Suprapubic skin (tissue), 4 donors: ENCODE measurements at regions not wholly inside any gene's neighbourhood (a gene's known extent, or its start where the extent isn't known, plus 50 kb on each side); places are given as distances from the start of the nearest gene placed in this dataset.

Source experiments
- DNase-seq, 2 donors: peaks; one replicate each; pipeline ENCODE4 v3.0.0-alpha.2; 2019; ENCODE audit warnings: low spot score in 2 of 2
- H3K27ac ChIP-seq: fragments of 200-600 bp; sonication (generic); one replicate; pipeline ENCODE4 v1.5.1; 2019
- H3K27me3 ChIP-seq: fragments of 200-600 bp; sonication (generic); one replicate; pipeline ENCODE4 v1.5.1; 2019
- H3K36me3 ChIP-seq: fragments of 200-600 bp; sonication (generic); one replicate; pipeline ENCODE4 v1.5.1; 2019
- H3K4me1 ChIP-seq: fragments of 200-600 bp; sonication (generic); one replicate; pipeline ENCODE4 v1.5.1; 2019
- H3K4me3 ChIP-seq: fragments of 200-600 bp; sonication (generic); one replicate; pipeline ENCODE4 v1.5.1; 2019; ENCODE audit warnings: mild to moderate bottlenecking
- H3K9me3 ChIP-seq: fragments of 200-600 bp; sonication (generic); one replicate; pipeline ENCODE4 v1.5.1; 2019
- CTCF ChIP-seq, 2 donors: fragments of 200-600 bp in 1 of 2; fragments of 450-650 bp in 1 of 2; sonication (generic) in 1 of 2; IDR thresholded peaks; one replicate each; pipeline ENCODE4 v1.5.1; 2016 to 2019; ENCODE audit warnings: antibody characterized with exemption in 2 of 2, mild to moderate bottlenecking in 1 of 2, moderate library complexity in 1 of 2
- EP300 ChIP-seq: sonication (generic); formaldehyde crosslinking; IDR thresholded peaks from one replicate; pipeline ENCODE4 v1.6.1; 2017; ENCODE audit warnings: antibody characterized with exemption
- POLR2A ChIP-seq, 2 donors: fragments of 450-650 bp; IDR thresholded peaks; one replicate each; pipeline ENCODE4 v1.6.1; 2017; ENCODE audit warnings: antibody characterized with exemption in 2 of 2, mild to moderate bottlenecking in 2 of 2, moderate library complexity in 2 of 2
- POLR2AphosphoS5 ChIP-seq, 3 donors: sonication (generic); formaldehyde crosslinking; IDR thresholded peaks; one replicate each; pipeline ENCODE4 v1.6.1; 2017; ENCODE audit warnings: antibody characterized with exemption in 3 of 3
- WGBS: methylation state at CpG from one replicate; pipeline ENCODE4 v1.1.5; 2018; 5-methylcytosine and 5-hydroxymethylcytosine counted together

- TF ChIP-seq POLR2AphosphoS5 (IDR thresholded peaks at IDR 0.05) (no peak), CTCF (IDR thresholded peaks at IDR 0.05) (no peak), EP300 (no peak), POLR2A (IDR thresholded peaks at IDR 0.05) (no peak)
- 89% methylated on average over 4 of the region's 4 CpGs for WGBS
- Histone ChIP-seq H3K36me3 (no peaks in the 10 kb centered on the region), H3K4me1 (no peaks in the 10 kb centered on the region), H3K27me3 (no peaks in the 10 kb centered on the region), H3K9me3 (no peaks in the 10 kb centered on the region), H3K4me3 (no peak overlapping the region), H3K27ac (no peak overlapping the region)
- no peak for DNase-seq
These were observed 61.4 kb upstream of the ELK3 start for GRCh38 chr12:96132819-96133218.

- TF ChIP-seq POLR2A (IDR thresholded peaks at IDR 0.05): no peak
- TF ChIP-seq EP300: no peak
- TF ChIP-seq POLR2AphosphoS5 (IDR thresholded peaks at IDR 0.05): no peak
- TF ChIP-seq CTCF (IDR thresholded peaks at IDR 0.05): no peak
- no peaks in the 10 kb centered on the region for H3K9me3 ChIP-seq
- H3K4me3 ChIP-seq: no peak overlapping the region
- H3K36me3 ChIP-seq: no peaks in the 10 kb centered on the region
- H3K27me3 ChIP-seq: no peaks in the 10 kb centered on the region
- 54% methylated on average over 5 of the region's 5 CpGs for WGBS
- no peaks in the 10 kb centered on the region for H3K4me1 ChIP-seq
- DNase-seq: no peak
- no peak overlapping the region for H3K27ac ChIP-seq
These were observed 60.0 kb upstream of the ELK3 start for GRCh38 chr12:96134200-96134599.

- Histone ChIP-seq H3K27ac (no peak overlapping the region), H3K4me3 (no peak overlapping the region), H3K36me3 (no peaks in the 10 kb centered on the region), H3K4me1 (no peaks in the 10 kb centered on the region), H3K9me3 (no peaks in the 10 kb centered on the region), H3K27me3 (no peaks in the 10 kb centered on the region)
- no peak for DNase-seq
- TF ChIP-seq EP300: no peak
- no peak for TF ChIP-seq CTCF (IDR thresholded peaks at IDR 0.05)
- TF ChIP-seq POLR2AphosphoS5 (IDR thresholded peaks at IDR 0.05): no peak
- no peak for TF ChIP-seq POLR2A (IDR thresholded peaks at IDR 0.05)
- WGBS: 66% methylated on average over 3 of the region's 3 CpGs
These were observed 58.0 kb upstream of the ELK3 start for GRCh38 chr12:96136161-96136560.

- no peaks in the 10 kb centered on the region for H3K27me3 ChIP-seq
- H3K9me3 ChIP-seq: no peaks in the 10 kb centered on the region
- 70% methylated on average over 4 of the region's 4 CpGs for WGBS
- no peak overlapping the region for H3K27ac ChIP-seq
- no peak overlapping the region for H3K4me3 ChIP-seq
- TF ChIP-seq POLR2AphosphoS5 (IDR thresholded peaks at IDR 0.05) (no peak), POLR2A (IDR thresholded peaks at IDR 0.05) (no peak), CTCF (IDR thresholded peaks at IDR 0.05) (no peak), EP300 (no peak)
- no peaks in the 10 kb centered on the region for H3K36me3 ChIP-seq
- no peaks in the 10 kb centered on the region for H3K4me1 ChIP-seq
- no peak for DNase-seq
These were observed 57.3 kb upstream of the ELK3 start for GRCh38 chr12:96136725-96137378.

- TF ChIP-seq CTCF (IDR thresholded peaks at IDR 0.05) (no peak), EP300 (no peak), POLR2A (IDR thresholded peaks at IDR 0.05) (no peak), POLR2AphosphoS5 (IDR thresholded peaks at IDR 0.05) (no peak)
- no peak overlapping the region for H3K4me3 ChIP-seq
These were observed 54.0 kb upstream of the ELK3 start for GRCh38 chr12:96140174-96140573.

More at GRCh38 chr12:96140174-96140573, 54.0 kb upstream of the ELK3 start:
- H3K4me1 ChIP-seq: peaks cover 6% of the 10 kb centered on the region
- no peaks in the 10 kb centered on the region for H3K27me3 ChIP-seq
- 66% methylated on average over 2 of the region's 2 CpGs for WGBS
- no peak overlapping the region for H3K27ac ChIP-seq
- DNase-seq: no peak
- no peaks in the 10 kb centered on the region for H3K9me3 ChIP-seq
- no peaks in the 10 kb centered on the region for H3K36me3 ChIP-seq
